ENCODE measurements at regions not wholly inside any gene's neighbourhood (a gene's known extent, or its start where the extent isn't known, plus 50 kb on each side); places are given as distances from the start of the nearest gene placed in this dataset.

DNA sequence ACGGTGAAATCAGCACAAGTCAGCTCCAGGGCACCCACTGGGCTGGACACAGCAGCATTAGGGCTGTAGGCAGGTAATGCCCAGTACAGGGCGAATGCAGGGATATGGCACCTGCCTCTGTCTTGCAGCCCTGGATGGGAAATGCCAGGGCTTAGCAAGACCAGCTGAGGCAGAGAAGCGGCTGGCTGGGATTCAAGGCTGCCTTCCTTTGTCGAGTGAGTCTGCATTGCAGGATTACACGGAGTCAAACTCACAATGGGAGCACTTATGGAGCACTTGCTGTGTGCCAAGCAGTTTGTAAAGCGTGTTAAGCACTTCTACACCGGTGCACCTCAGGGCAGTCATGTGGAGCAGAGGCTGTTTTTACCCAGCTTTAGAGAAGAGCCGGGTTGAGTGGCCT lies 87.3 kb upstream of the HDAC4 start:
- TF ChIP-seq CTCF (conservative IDR thresholded peaks at IDR 0.05 in 1 of 2, IDR thresholded peaks at IDR 0.05 in 1 of 2; ENCODE audit: low read depth in 1 of 2, low read length in 2 of 2) = no peak
- no peak for TF ChIP-seq EZH2 (IDR thresholded peaks at IDR 0.05; ENCODE audit: low read length, missing control alignments)
